IMR-90 (cell line): ENCODE measurements at regions not wholly inside any gene's neighbourhood (a gene's known extent, or its start where the extent isn't known, plus 50 kb on each side); places are given as distances from the start of the nearest gene placed in this dataset.

Experiments
- ATAC-seq: fragments of 200-7000 bp; cut with Tn5 transposase; 2 replicates; pipeline ENCODE4 v1.9.1; 2020; ENCODE audit warnings: low read depth, mild to moderate bottlenecking, moderate library complexity
- BruUV-seq: library from RNA; stranded (reverse); fragments of 400-500 nt; replicated peaks from 2 replicates; lab custom pipeline; 2021; lab: Mats Ljungman, UMichigan
- CTCF ChIA-PET: fragments of 300-600 bp; formaldehyde crosslinking; extraction: SDS; loops from one replicate; lab custom pipeline; 2021; ENCODE audit warnings: antibody characterized with exemption; lab: Yijun Ruan, JAX
- POLR2A ChIA-PET: fragments of 300-600 bp; sonication (Branson Sonifier 250); formaldehyde crosslinking; loops from one replicate; lab custom pipeline; 2022; ENCODE audit warnings: antibody characterized with exemption; ENCODE audit not compliant: unreplicated experiment; lab: Charles Lee
- DNase-seq: peaks from one replicate; pipeline ENCODE4 v3.0.0; 2013
- H2AFZ ChIP-seq: replicated peaks from 2 replicates; pipeline ENCODE3; 2013; ENCODE audit warnings: low read length, mild to moderate bottlenecking; ENCODE audit not compliant: poor library complexity
- H2AK5ac ChIP-seq: 2 replicates; pipeline ENCODE4 v1.6.1; 2013; ENCODE audit warnings: low read depth, low read length, inconsistent platforms
- H2AK9ac ChIP-seq: replicated peaks from 2 replicates; pipeline ENCODE3; 2013; ENCODE audit warnings: mild to moderate bottlenecking, low read depth, low read length, moderate library complexity; ENCODE audit not compliant: poor library complexity
- H2BK120ac ChIP-seq: 2 replicates; pipeline ENCODE4 v1.6.1; 2013; ENCODE audit warnings: low read depth, low read length, inconsistent platforms
- H2BK15ac ChIP-seq: 3 replicates; pipeline ENCODE4 v1.6.1; 2013; ENCODE audit warnings: low read depth, low read length, inconsistent platforms
- H2BK20ac ChIP-seq: 2 replicates; pipeline ENCODE4 v1.6.1; 2013; ENCODE audit warnings: low read depth, mild to moderate bottlenecking, inconsistent platforms, low read length, moderate library complexity
- H2BK5ac ChIP-seq: 2 replicates; pipeline ENCODE4 v1.6.1; 2013; ENCODE audit warnings: mild to moderate bottlenecking, low read depth, low read length, inconsistent platforms; ENCODE audit not compliant: poor library complexity, severe bottlenecking
- H3K14ac ChIP-seq: replicated peaks from 2 replicates; pipeline ENCODE4 v1.6.1; 2013; ENCODE audit warnings: low read depth, low read length, inconsistent platforms
- H3K18ac ChIP-seq: 2 replicates; pipeline ENCODE4 v1.6.1; 2013; ENCODE audit warnings: low read depth, low read length, control low read depth
- H3K23ac ChIP-seq: 2 replicates; pipeline ENCODE4 v1.6.1; 2013; ENCODE audit warnings: low read depth, low read length, inconsistent platforms
- H3K27ac ChIP-seq: 2 replicates; pipeline ENCODE4 v1.5.1; 2013; ENCODE audit warnings: mild to moderate bottlenecking, control low read depth, low read length; ENCODE audit not compliant: insufficient read depth
- H3K27me3 ChIP-seq: 2 replicates; pipeline ENCODE4 v1.6.1; 2013; ENCODE audit warnings: low read length; ENCODE audit not compliant: control insufficient read depth, insufficient read depth
- H3K36me3 ChIP-seq: 2 replicates; pipeline ENCODE4 v1.6.1; 2013; ENCODE audit warnings: low read length, mixed read lengths; ENCODE audit not compliant: control insufficient read depth, insufficient read depth
- H3K4ac ChIP-seq: 2 replicates; pipeline ENCODE4 v1.6.1; 2013; ENCODE audit warnings: low read depth, low read length, inconsistent platforms
- H3K4me1 ChIP-seq: 2 replicates; pipeline ENCODE4 v1.6.1; 2013; ENCODE audit warnings: low read length, mixed read lengths; ENCODE audit not compliant: control insufficient read depth, insufficient read depth
- H3K4me2 ChIP-seq: 2 replicates; pipeline ENCODE4 v1.6.1; 2013; ENCODE audit warnings: low read depth, mild to moderate bottlenecking, control low read depth, low read length, moderate library complexity
- H3K4me3 ChIP-seq: 2 replicates; pipeline ENCODE4 v1.5.1; 2013; ENCODE audit warnings: low read depth, mild to moderate bottlenecking, control low read depth, low read length, moderate library complexity; ENCODE audit not compliant: insufficient read depth
- H3K56ac ChIP-seq: 2 replicates; pipeline ENCODE4 v1.6.1; 2013; ENCODE audit warnings: low read length, inconsistent platforms; ENCODE audit not compliant: insufficient read depth; ENCODE audit errors: extremely low read depth
- H3K79me1 ChIP-seq, 2 experiments: 2 replicates each; pipeline ENCODE4 v1.6.1; 2013; ENCODE audit warnings: low read length in 2 of 2, inconsistent platforms in 1 of 2, low read depth in 1 of 2
- H3K9ac ChIP-seq: 2 replicates; pipeline ENCODE4 v1.6.1; 2013; ENCODE audit warnings: low read depth, low read length, control low read depth
- H3K9me1 ChIP-seq: 2 replicates; pipeline ENCODE4 v1.6.1; 2013; ENCODE audit warnings: low read length, inconsistent platforms; ENCODE audit not compliant: insufficient read depth
- H3K9me3 ChIP-seq: 2 replicates; pipeline ENCODE4 v1.6.1; 2013; ENCODE audit warnings: low read length; ENCODE audit not compliant: control insufficient read depth, insufficient read depth
- H4K20me1 ChIP-seq: 2 replicates; pipeline ENCODE4 v1.6.1; 2013; ENCODE audit warnings: low read length, inconsistent platforms; ENCODE audit not compliant: insufficient read depth
- H4K5ac ChIP-seq: 2 replicates; pipeline ENCODE4 v1.6.1; 2013; ENCODE audit warnings: mild to moderate bottlenecking, low read depth, low read length, control low read depth
- H4K8ac ChIP-seq, 2 experiments: 2 replicates each; pipeline ENCODE4 v1.6.1; 2013; ENCODE audit warnings: low read depth in 2 of 2, low read length in 2 of 2, control low read depth in 1 of 2, inconsistent platforms in 1 of 2
- H4K91ac ChIP-seq: 2 replicates; pipeline ENCODE4 v1.6.1; 2013; ENCODE audit warnings: low read depth, low read length, inconsistent platforms; ENCODE audit not compliant: insufficient read depth
- BHLHE40 ChIP-seq: fragments of 150-350 bp; IDR thresholded peaks from 2 replicates; pipeline ENCODE4 v1.6.1; 2016; ENCODE audit warnings: mild to moderate bottlenecking, low read depth, low read length
- CEBPB ChIP-seq: IDR thresholded peaks from 2 replicates; pipeline ENCODE4 v1.6.1; 2012; ENCODE audit warnings: low read depth, low read length, improper control_type of control experiment
- CHD1 ChIP-seq: IDR thresholded peaks from 2 replicates; pipeline ENCODE4 v1.6.1; 2012; ENCODE audit warnings: low read depth, low read length, improper control_type of control experiment
- CTCF ChIP-seq: conservative IDR thresholded peaks from 2 replicates; pipeline ENCODE4 v1.5.1; 2012; ENCODE audit warnings: mild to moderate bottlenecking, low read depth, low read length, improper control_type of control experiment
- ELK1 ChIP-seq: fragments of 150-350 bp; IDR thresholded peaks from 2 replicates; pipeline ENCODE4 v1.6.1; 2016; ENCODE audit warnings: low read depth, mild to moderate bottlenecking, low read length, moderate library complexity, borderline replicate concordance
- FOS ChIP-seq: fragments of 150-350 bp; IDR thresholded peaks from 2 replicates; pipeline ENCODE4 v1.6.1; 2016; ENCODE audit warnings: low read depth, low read length
- MAFK ChIP-seq: IDR thresholded peaks from 2 replicates; pipeline ENCODE4 v1.6.1; 2012; ENCODE audit warnings: low read depth, low read length, improper control_type of control experiment
- MAZ ChIP-seq: IDR thresholded peaks from 2 replicates; pipeline ENCODE4 v1.6.1; 2012; ENCODE audit warnings: low read depth, mild to moderate bottlenecking, low read length, improper control_type of control experiment, moderate library complexity, borderline replicate concordance
- MXI1 ChIP-seq: IDR thresholded peaks from 2 replicates; pipeline ENCODE4 v1.6.1; 2012; ENCODE audit warnings: low read depth, mild to moderate bottlenecking, low read length, moderate library complexity, borderline replicate concordance
- POLR2A ChIP-seq: IDR thresholded peaks from 2 replicates; pipeline ENCODE4 v1.6.1; 2012; ENCODE audit warnings: mild to moderate bottlenecking, low read depth, low read length
- RAD21 ChIP-seq: IDR thresholded peaks from 2 replicates; pipeline ENCODE4 v1.6.1; 2012; ENCODE audit warnings: low read length, improper control_type of control experiment
- RCOR1 ChIP-seq: IDR thresholded peaks from 2 replicates; pipeline ENCODE4 v1.6.1; 2012; ENCODE audit warnings: mild to moderate bottlenecking, low read length, improper control_type of control experiment; ENCODE audit not compliant: insufficient replicate concordance
- RFX5 ChIP-seq: IDR thresholded peaks from 2 replicates; pipeline ENCODE4 v1.8.0; 2012; ENCODE audit warnings: low read depth, mild to moderate bottlenecking, low read length, moderate library complexity
- SMC3 ChIP-seq: fragments of 150-350 bp; IDR thresholded peaks from 2 replicates; pipeline ENCODE4 v1.6.1; 2016; ENCODE audit warnings: low read depth, mild to moderate bottlenecking, antibody characterized with exemption, low read length, moderate library complexity
- USF2 ChIP-seq: fragments of 150-350 bp; IDR thresholded peaks from 2 replicates; pipeline ENCODE4 v1.6.1; 2017; ENCODE audit warnings: mild to moderate bottlenecking, antibody characterized with exemption, low read length, low read depth
- WGBS, 2 experiments: methylation state at CpG; one replicate each; pipeline versions ENCODE4 v1.1.5 to v1.1.7; 2013; ENCODE audit warnings: missing lambda C conversion rate in 2 of 2; ENCODE audit not compliant: insufficient read length in 1 of 2; ENCODE audit errors: extremely low coverage in 2 of 2; 5-methylcytosine and 5-hydroxymethylcytosine counted together
- dilution Hi-C: fragments of 300-500 bp; cut with HindIII; formaldehyde crosslinking; loops from one replicate; pipeline ENCODE4 v1.14.3; 2018; ENCODE audit warnings: low sequenced_read_pairs; ENCODE audit not compliant: unreplicated experiment
- in situ Hi-C: fragments of 300-500 bp; cut with MboI; formaldehyde crosslinking; loops from 3 replicates; pipeline ENCODE4 v1.14.3; 2019; ENCODE audit warnings: low sequenced_read_pairs, inconsistent platforms, mixed read lengths
- intact Hi-C: fragments of 100-400 bp; cut with micrococcal nuclease; formaldehyde crosslinking; loops from 2 replicates; pipeline ENCODE4 v1.10.0; 2022

GRCh38 chr6:62803094-62803493, 408.2 kb upstream of the FKBP1C start:
- dilution Hi-C loops (no loop called here), intact Hi-C loops (no loop called here), in situ Hi-C loops (no loop called here)
- DNase-seq (no peak), ATAC-seq (no peak)
- no peak overlapping the region for H3K14ac ChIP-seq
- H4K20me1 ChIP-seq: no peaks in the 10 kb centered on the region
- H2AK9ac ChIP-seq: no peak overlapping the region
- no peak overlapping the region for H3K9ac ChIP-seq
- H2AK5ac ChIP-seq: no peak overlapping the region
- H3K27ac ChIP-seq: no peak overlapping the region
- no peak overlapping the region for H3K56ac ChIP-seq
- no peak overlapping the region for H3K18ac ChIP-seq
- no peak for TF ChIP-seq USF2
- TF ChIP-seq MXI1: no peak
- TF ChIP-seq FOS: no peak
- no peak for TF ChIP-seq CTCF
- no peak for TF ChIP-seq RAD21
- TF ChIP-seq SMC3: no peak
- no peak for TF ChIP-seq ELK1
- no peak for TF ChIP-seq CEBPB
- no peak for TF ChIP-seq BHLHE40
- TF ChIP-seq MAZ: no peak
- no peak for TF ChIP-seq CHD1
- TF ChIP-seq RFX5: no peak
- TF ChIP-seq POLR2A: no peak
- no peak for TF ChIP-seq MAFK
- TF ChIP-seq RCOR1: no peak
- H3K23ac ChIP-seq: no peak overlapping the region
- no peak overlapping the region for H3K4me3 ChIP-seq
- no peak overlapping the region for H3K4ac ChIP-seq
- H3K79me1 ChIP-seq: no peaks in the 10 kb centered on the region
- no peaks in the 10 kb centered on the region for H3K4me1 ChIP-seq
- no peak overlapping the region for H2BK120ac ChIP-seq
- no peak overlapping the region for H2BK5ac ChIP-seq
- ChIA-PET POLR2A (no interaction called here), CTCF (no interaction called here)
- H3K27me3 ChIP-seq: no peaks in the 10 kb centered on the region
- no peaks in the 10 kb centered on the region for H3K9me1 ChIP-seq
- BruUV-seq: no TSS peak
- peaks cover 7% of the 10 kb centered on the region for H3K9me3 ChIP-seq
- H2BK20ac ChIP-seq: no peak overlapping the region
- H4K8ac ChIP-seq: no peak overlapping the region
- H2AFZ ChIP-seq: no peak overlapping the region
- no peak overlapping the region for H2BK15ac ChIP-seq
- WGBS, 2 experiments: no CpG with 5 or more reads among the region's 7 CpGs
- H4K5ac ChIP-seq: no peak overlapping the region
- no peak overlapping the region for H4K91ac ChIP-seq
- no peak overlapping the region for H3K4me2 ChIP-seq
- no peaks in the 10 kb centered on the region for H3K36me3 ChIP-seq
